HL-60 (cell line): ENCODE measurements at regions not wholly inside any gene's neighbourhood (a gene's known extent, or its start where the extent isn't known, plus 50 kb on each side); places are given as distances from the start of the nearest gene placed in this dataset.

Source experiments
- DNase-seq, 2 experiments: peaks; one replicate each; pipeline ENCODE4 v3.0.0-alpha.2; 2010 to 2020; ENCODE audit warnings: low read depth in 1 of 2, low spot score in 1 of 2
- H3K27ac ChIP-seq: fragments of 250-450 bp; sonication (Bioruptor Pico); replicated peaks from 2 replicates; pipeline ENCODE4 v1.5.1; 2020; ENCODE audit warnings: mild to moderate bottlenecking, moderate library complexity
- H3K27me3 ChIP-seq: fragments of 250-450 bp; sonication (Bioruptor Pico); 2 replicates; pipeline ENCODE4 v1.5.1; 2021; ENCODE audit warnings: mild to moderate bottlenecking, moderate library complexity; ENCODE audit not compliant: insufficient read depth, poor library complexity, severe bottlenecking
- H3K4me3 ChIP-seq: replicated peaks from 2 replicates; pipeline ENCODE4 v1.5.1; 2011; ENCODE audit warnings: mild to moderate bottlenecking, control low read depth, low read length; ENCODE audit not compliant: insufficient read depth
- GABPA ChIP-seq: IDR thresholded peaks from 2 replicates; pipeline ENCODE4 v1.6.1; 2012; ENCODE audit warnings: low read depth
- POLR2AphosphoS5 ChIP-seq: IDR thresholded peaks from 2 replicates; pipeline ENCODE4 v1.6.1; 2012; ENCODE audit warnings: low read depth
- REST ChIP-seq: IDR thresholded peaks from 2 replicates; pipeline ENCODE4 v1.6.1; 2012; ENCODE audit warnings: low read depth; ENCODE audit not compliant: insufficient replicate concordance
- SPI1 ChIP-seq: IDR thresholded peaks from 2 replicates; pipeline ENCODE4 v1.6.1; 2012; ENCODE audit warnings: low read depth, mild to moderate bottlenecking, borderline replicate concordance
- TF ChIP-seq, protein P1 (sequence below): IDR thresholded peaks from one replicate; pipeline ENCODE4 v1.5.1; 2011; ENCODE audit warnings: low read length, control low read depth, inconsistent platforms; ENCODE audit not compliant: insufficient read depth

- TF ChIP-seq SPI1 = no peak
- TF ChIP-seq GABPA = no peak
- TF ChIP-seq, protein P1, sequence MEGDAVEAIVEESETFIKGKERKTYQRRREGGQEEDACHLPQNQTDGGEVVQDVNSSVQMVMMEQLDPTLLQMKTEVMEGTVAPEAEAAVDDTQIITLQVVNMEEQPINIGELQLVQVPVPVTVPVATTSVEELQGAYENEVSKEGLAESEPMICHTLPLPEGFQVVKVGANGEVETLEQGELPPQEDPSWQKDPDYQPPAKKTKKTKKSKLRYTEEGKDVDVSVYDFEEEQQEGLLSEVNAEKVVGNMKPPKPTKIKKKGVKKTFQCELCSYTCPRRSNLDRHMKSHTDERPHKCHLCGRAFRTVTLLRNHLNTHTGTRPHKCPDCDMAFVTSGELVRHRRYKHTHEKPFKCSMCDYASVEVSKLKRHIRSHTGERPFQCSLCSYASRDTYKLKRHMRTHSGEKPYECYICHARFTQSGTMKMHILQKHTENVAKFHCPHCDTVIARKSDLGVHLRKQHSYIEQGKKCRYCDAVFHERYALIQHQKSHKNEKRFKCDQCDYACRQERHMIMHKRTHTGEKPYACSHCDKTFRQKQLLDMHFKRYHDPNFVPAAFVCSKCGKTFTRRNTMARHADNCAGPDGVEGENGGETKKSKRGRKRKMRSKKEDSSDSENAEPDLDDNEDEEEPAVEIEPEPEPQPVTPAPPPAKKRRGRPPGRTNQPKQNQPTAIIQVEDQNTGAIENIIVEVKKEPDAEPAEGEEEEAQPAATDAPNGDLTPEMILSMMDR = no peak
- TF ChIP-seq REST = no peak
- no peak for TF ChIP-seq POLR2AphosphoS5
- H3K27ac ChIP-seq = no peak overlapping the region
- no peak overlapping the region for H3K4me3 ChIP-seq
- no peak for DNase-seq
- peaks cover 2% of the 10 kb centered on the region for H3K27me3 ChIP-seq
Measured at GRCh38 chr3:98979296-98979695, 77.8 kb upstream of the DCBLD2 start.

DNA sequence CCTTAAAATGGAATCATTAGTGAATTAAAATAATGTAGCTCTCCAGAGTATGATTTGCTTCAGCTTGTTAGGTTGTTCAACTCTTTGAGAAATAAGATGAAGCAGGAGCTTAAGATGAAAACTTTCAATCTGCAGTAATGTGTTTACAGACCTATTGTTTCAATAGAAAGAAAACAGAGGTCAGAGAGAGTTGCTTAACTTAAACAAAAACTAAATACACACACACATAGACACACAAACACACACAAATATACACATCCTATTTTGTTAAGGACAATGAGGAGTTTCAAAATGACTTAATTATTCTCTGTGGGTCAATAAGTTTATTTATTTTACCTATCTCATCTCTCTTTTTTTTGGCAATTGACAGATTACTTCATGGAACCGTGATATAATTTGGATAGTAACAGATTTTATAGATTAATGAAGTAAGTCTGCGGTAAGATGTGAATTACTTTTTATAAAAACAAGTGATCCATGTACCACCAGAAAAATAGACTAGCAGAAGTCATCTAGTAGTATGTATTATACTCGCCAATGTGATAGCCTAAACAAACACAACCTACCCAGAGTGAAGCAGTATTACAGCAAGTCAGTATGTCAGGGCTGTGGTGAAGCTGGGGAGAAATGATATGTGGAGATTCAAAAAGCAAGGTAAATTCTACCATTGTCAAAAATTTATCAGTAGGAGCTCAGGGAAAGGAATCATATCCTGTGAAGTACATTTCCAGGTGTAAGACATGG is 76.7 kb upstream of the DCBLD2 start:
- TF ChIP-seq, protein P1 = no peak
- no peak for TF ChIP-seq POLR2AphosphoS5
- TF ChIP-seq REST = no peak
- no peak for TF ChIP-seq GABPA
- no peak for TF ChIP-seq SPI1
- Histone ChIP-seq H3K27me3 (peaks cover 2% of the 10 kb centered on the region), H3K27ac (no peak overlapping the region), H3K4me3 (no peak overlapping the region)
- no peak for DNase-seq

DNA sequence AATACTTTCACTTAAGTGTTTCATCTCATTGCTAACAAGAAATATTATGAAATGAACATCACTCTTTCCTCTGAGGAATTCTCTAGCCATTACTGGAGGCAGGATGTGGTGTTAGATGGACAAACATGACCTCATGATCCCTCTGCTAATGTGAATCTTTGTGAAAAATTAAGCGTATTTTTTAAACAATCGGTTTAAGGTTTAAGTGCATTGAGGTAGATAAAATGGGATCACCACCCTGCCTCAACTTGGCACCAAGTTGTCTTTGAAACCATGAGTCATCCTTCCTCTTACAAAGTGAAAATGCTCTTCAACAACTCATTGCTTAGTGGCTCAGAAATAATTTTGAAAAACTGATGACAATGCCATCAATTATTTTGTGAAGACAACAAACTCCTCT is 76.0 kb upstream of the DCBLD2 start:
- Histone ChIP-seq H3K27me3 (peaks cover 2% of the 10 kb centered on the region), H3K27ac (no peak overlapping the region), H3K4me3 (no peak overlapping the region)
- TF ChIP-seq SPI1 (no peak), REST (no peak), POLR2AphosphoS5 (no peak), GABPA (no peak)
- TF ChIP-seq, protein P1 = no peak
- no peak for DNase-seq
